Adipocyte (in vitro differentiated cells): ENCODE measurements at regions not wholly inside any gene's neighbourhood (a gene's known extent, or its start where the extent isn't known, plus 50 kb on each side); places are given as distances from the start of the nearest gene placed in this dataset.

Experiments used
- DNase-seq: peaks from one replicate; pipeline ENCODE4 v3.0.0-alpha.2; 2015; ENCODE audit warnings: low read depth
- H3K27me3 ChIP-seq: replicated peaks from 2 replicates; pipeline ENCODE4 v1.7.0; 2013; ENCODE audit warnings: mild to moderate bottlenecking, low read length, moderate library complexity; ENCODE audit not compliant: control insufficient read depth, insufficient read depth
- H3K36me3 ChIP-seq: 2 replicates; pipeline ENCODE4 v1.7.0; 2013; ENCODE audit warnings: low read length, mild to moderate bottlenecking, moderate library complexity; ENCODE audit not compliant: control insufficient read depth, insufficient read depth, severe bottlenecking
- H3K4me1 ChIP-seq: 2 replicates; pipeline ENCODE4 v1.7.0; 2013; ENCODE audit warnings: mild to moderate bottlenecking, low read length, moderate library complexity; ENCODE audit not compliant: control insufficient read depth, insufficient read depth
- H3K4me3 ChIP-seq: 2 replicates; pipeline ENCODE4 v1.7.0; 2013; ENCODE audit warnings: mild to moderate bottlenecking, low read length, moderate library complexity
- H3K9ac ChIP-seq: 2 replicates; pipeline ENCODE4 v1.7.0; 2013; ENCODE audit warnings: mild to moderate bottlenecking, low read length, moderate library complexity
- H3K9me3 ChIP-seq: 2 replicates; pipeline ENCODE4 v1.7.0; 2013; ENCODE audit warnings: mild to moderate bottlenecking, low read length, moderate library complexity; ENCODE audit not compliant: control insufficient read depth

DNA sequence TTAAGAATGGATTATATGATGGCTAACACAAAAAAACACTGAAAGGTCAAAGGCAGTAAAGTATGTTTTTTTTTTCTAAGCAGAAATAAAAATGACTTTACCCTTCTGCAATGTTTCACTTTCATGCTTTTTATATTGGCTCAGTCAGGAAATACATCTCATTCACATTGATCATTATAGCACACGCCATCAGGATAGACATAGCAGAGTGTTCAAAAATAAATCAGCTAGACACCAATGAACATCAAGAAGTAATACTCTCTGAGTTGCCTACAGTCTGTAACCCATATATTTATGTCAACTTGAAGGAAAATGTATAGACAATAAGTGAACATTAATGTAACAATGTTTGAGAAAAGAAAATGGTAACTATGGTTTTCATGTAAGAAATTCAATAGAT lies 535.2 kb upstream of the EPHA7 start:
- DNase-seq, result no peak

DNA sequence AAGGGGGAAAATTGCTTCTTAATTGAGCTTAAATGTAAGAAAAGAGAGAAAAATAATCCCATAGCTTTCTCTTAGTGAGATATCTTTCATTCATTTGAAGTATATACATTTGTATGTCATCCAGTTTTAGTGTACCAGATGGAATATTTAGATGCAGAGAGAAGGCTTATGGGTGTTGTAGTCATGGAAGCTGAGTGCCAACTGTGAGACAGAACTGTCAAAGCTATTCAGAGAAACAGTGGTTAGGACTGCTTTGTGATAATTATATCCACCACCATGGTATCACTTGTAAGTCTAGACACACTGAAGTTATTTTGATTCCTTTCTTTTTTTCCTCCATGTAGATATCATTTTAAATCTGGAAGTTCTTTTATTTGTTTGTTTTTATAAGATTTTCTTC lies 524.3 kb upstream of the EPHA7 start:
- Histone ChIP-seq H3K4me1 (no peaks in the 10 kb centered on the region), H3K36me3 (no peaks in the 10 kb centered on the region), H3K4me3 (no peak overlapping the region), H3K9me3 (no peaks in the 10 kb centered on the region), H3K27me3 (no peaks in the 10 kb centered on the region), H3K9ac (no peak overlapping the region)
- no peak for DNase-seq

More for the DNA sequence above, 535.2 kb upstream of the EPHA7 start:
- H3K4me1 ChIP-seq, result no peaks in the 10 kb centered on the region
- no peaks in the 10 kb centered on the region for H3K9me3 ChIP-seq
- no peaks in the 10 kb centered on the region for H3K27me3 ChIP-seq
- H3K9ac ChIP-seq, result no peak overlapping the region
- no peak overlapping the region for H3K4me3 ChIP-seq
- no peaks in the 10 kb centered on the region for H3K36me3 ChIP-seq

DNA sequence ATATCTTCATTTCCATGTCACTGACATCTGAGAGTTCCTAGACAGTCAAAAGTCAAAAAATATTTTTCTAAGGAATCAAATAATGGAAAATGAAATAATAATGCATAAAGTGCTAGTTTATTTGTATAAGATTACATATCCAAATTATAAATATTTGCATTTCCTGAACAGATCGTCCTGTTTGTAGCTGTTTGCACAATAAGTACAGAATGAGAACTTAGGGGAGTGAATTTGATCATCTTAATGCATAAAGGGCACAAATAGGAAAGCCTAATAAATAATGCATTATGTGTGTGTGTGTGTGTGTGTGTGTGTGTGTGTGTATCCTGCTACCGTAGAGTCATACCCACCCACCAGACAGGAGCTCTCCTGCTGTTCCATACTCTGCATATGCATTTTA lies 521.0 kb upstream of the EPHA7 start:
- no peaks in the 10 kb centered on the region for H3K4me1 ChIP-seq
- no peaks in the 10 kb centered on the region for H3K27me3 ChIP-seq
- no peak overlapping the region for H3K4me3 ChIP-seq
- no peaks in the 10 kb centered on the region for H3K36me3 ChIP-seq
- no peaks in the 10 kb centered on the region for H3K9me3 ChIP-seq
- no peak overlapping the region for H3K9ac ChIP-seq
- DNase-seq, result no peak

DNA sequence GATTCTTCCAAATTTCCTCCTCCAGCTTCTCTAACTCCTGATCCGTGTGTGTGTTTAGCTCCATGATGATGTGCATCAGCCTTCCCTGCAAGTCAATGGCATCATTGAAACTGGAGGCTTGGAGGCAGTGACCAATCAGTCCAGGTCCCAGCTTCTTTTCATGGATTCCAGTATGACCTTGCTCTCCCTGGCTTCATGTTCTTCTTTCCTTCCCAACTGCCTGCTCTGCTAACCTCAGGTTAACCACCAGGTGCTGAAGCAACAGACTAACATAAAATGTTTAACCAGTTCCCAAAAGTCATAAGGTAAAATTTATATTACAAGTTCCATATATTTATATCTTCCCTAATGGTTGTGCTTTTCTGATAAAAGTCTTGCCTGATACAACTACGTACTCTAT lies 512.8 kb upstream of the EPHA7 start:
- no peak for DNase-seq
- no peaks in the 10 kb centered on the region for H3K9me3 ChIP-seq
- no peaks in the 10 kb centered on the region for H3K36me3 ChIP-seq
- no peaks in the 10 kb centered on the region for H3K4me1 ChIP-seq
- no peak overlapping the region for H3K9ac ChIP-seq
- no peaks in the 10 kb centered on the region for H3K27me3 ChIP-seq
- no peak overlapping the region for H3K4me3 ChIP-seq

DNA sequence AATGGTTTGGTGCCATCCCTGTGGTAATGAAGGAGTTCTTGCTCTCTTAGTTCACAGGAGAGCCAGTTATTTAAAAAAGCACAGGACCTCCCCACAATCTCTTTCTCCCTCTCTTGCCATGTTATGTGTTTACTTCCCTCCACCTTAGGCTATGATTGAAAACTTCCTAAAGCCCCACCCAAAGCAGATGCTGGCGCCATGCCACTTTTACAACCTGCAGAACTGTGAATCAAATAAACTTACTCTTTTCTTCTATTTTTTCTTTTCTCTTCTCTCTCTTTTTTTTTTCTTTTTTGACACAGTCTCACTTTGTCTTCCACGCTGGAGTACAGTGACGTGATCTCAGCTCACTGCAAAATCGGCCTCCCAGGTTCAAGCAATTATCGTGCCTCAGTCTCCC lies 508.4 kb upstream of the EPHA7 start:
- no peak for DNase-seq
- H3K9me3 ChIP-seq, result no peaks in the 10 kb centered on the region
- H3K4me3 ChIP-seq, result no peak overlapping the region
- H3K27me3 ChIP-seq, result no peaks in the 10 kb centered on the region
- no peaks in the 10 kb centered on the region for H3K4me1 ChIP-seq
- H3K9ac ChIP-seq, result no peak overlapping the region
- no peaks in the 10 kb centered on the region for H3K36me3 ChIP-seq

DNA sequence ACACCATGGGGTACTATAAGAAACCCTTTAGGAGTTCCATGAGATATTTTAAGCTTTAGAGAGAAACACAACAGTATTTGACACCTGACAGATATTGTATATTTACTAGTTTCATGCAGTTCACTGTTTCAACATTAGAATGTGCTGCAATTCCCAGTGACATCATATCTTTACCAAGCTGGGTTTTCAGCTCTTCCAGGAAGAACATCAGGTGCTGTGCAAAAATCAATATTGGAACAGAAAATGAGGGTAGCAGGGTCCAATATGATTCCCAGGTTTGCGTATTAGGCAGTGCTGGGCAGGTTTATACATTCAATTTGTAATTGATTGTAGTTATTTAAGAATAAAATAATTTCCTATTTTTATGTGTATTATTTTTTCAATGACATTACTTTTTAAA lies 500.0 kb upstream of the EPHA7 start:
- H3K27me3 ChIP-seq, result no peaks in the 10 kb centered on the region
- H3K4me1 ChIP-seq, result no peaks in the 10 kb centered on the region
- DNase-seq, result no peak
- no peak overlapping the region for H3K4me3 ChIP-seq
- H3K9ac ChIP-seq, result no peak overlapping the region
- H3K9me3 ChIP-seq, result peaks cover 4% of the 10 kb centered on the region
- no peaks in the 10 kb centered on the region for H3K36me3 ChIP-seq

- H3K9ac ChIP-seq, result no peak overlapping the region
- H3K27me3 ChIP-seq, result no peaks in the 10 kb centered on the region
- no peak for DNase-seq
- H3K9me3 ChIP-seq, result peaks cover 4% of the 10 kb centered on the region
- H3K36me3 ChIP-seq, result no peaks in the 10 kb centered on the region
- no peaks in the 10 kb centered on the region for H3K4me1 ChIP-seq
- no peak overlapping the region for H3K4me3 ChIP-seq
Measured at GRCh38 chr6:93918258-93918657, 498.9 kb upstream of the EPHA7 start.

GRCh38 chr6:93917216-93917615 lies 497.9 kb upstream of the EPHA7 start:
- peaks cover 4% of the 10 kb centered on the region for H3K9me3 ChIP-seq
- H3K9ac ChIP-seq, result no peak overlapping the region
- H3K36me3 ChIP-seq, result no peaks in the 10 kb centered on the region
- no peaks in the 10 kb centered on the region for H3K27me3 ChIP-seq
- H3K4me1 ChIP-seq, result no peaks in the 10 kb centered on the region
- DNase-seq, result no peak
- no peak overlapping the region for H3K4me3 ChIP-seq

GRCh38 chr6:93916716-93917115 lies 497.4 kb upstream of the EPHA7 start:
- Histone ChIP-seq H3K27me3 (no peaks in the 10 kb centered on the region), H3K9me3 (peaks cover 4% of the 10 kb centered on the region)

GRCh38 chr6:93915961-93916360 lies 496.6 kb upstream of the EPHA7 start:
- Histone ChIP-seq H3K4me1 (no peaks in the 10 kb centered on the region), H3K27me3 (no peaks in the 10 kb centered on the region), H3K4me3 (no peak overlapping the region), H3K9me3 (peaks cover 4% of the 10 kb centered on the region), H3K36me3 (no peaks in the 10 kb centered on the region), H3K9ac (no peak overlapping the region)
- no peak for DNase-seq

More at GRCh38 chr6:93916716-93917115, 497.4 kb upstream of the EPHA7 start:
- Histone ChIP-seq H3K4me1 (no peaks in the 10 kb centered on the region), H3K36me3 (no peaks in the 10 kb centered on the region), H3K9ac (no peak overlapping the region), H3K4me3 (no peak overlapping the region)
- no peak for DNase-seq

DNA sequence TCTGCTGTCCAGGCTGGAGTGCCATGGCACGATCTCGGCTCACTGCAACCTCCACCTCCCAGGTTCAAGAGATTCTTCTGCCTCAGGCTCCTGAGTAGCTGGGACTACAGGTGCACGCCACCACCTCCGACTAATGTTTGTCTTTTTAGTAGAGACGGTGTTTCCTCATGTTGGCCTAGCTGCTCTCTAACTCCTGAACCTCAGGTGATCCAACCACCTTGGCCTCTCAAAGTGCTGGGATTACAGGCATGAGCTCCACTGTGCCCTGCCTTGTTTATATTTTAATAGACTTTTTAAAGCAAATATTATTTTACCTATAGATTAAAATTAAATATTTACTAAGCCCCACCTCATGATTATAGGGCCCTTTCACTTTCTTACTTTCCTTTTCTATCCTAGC lies 483.2 kb upstream of the EPHA7 start:
- H3K27me3 ChIP-seq, result no peaks in the 10 kb centered on the region
- no peaks in the 10 kb centered on the region for H3K9me3 ChIP-seq
- H3K4me1 ChIP-seq, result no peaks in the 10 kb centered on the region
- H3K9ac ChIP-seq, result no peak overlapping the region
- no peaks in the 10 kb centered on the region for H3K36me3 ChIP-seq
- no peak for DNase-seq
- H3K4me3 ChIP-seq, result no peak overlapping the region

DNA sequence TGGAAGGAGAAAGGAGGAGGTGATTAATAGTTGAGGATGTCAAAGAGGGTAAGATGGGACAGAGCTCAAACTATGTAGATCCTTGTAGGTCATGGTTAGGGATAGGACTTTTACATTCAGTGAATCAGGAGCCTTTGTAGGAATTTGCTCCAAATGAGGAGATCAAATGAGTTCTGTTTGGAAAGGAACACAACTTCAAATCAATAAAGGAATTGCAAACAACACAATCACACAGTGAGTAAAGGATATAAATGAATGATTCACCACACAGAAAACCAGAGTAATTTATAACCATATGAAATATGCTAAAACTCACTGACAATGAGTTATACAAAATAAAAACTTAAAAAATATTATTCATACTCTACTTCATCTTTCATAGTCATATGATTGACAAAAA lies 480.8 kb upstream of the EPHA7 start:
- Histone ChIP-seq H3K4me3 (no peak overlapping the region), H3K9me3 (no peaks in the 10 kb centered on the region), H3K27me3 (no peaks in the 10 kb centered on the region), H3K4me1 (no peaks in the 10 kb centered on the region), H3K9ac (no peak overlapping the region), H3K36me3 (no peaks in the 10 kb centered on the region)
- no peak for DNase-seq
